GM08714 (cell line): ENCODE measurements at regions not wholly inside any gene's neighbourhood (a gene's known extent, or its start where the extent isn't known, plus 50 kb on each side); places are given as distances from the start of the nearest gene placed in this dataset.

ENCODE experiments used
- H3K4me3 ChIP-seq: fragments of 200-500 bp; sonication (Bioruptor generic); 2 replicates; pipeline ENCODE4 v1.5.1; 2014; ENCODE audit warnings: mild to moderate bottlenecking, low read length, inconsistent platforms
- ZNF274 ChIP-seq: IDR thresholded peaks from 2 replicates; pipeline ENCODE4 v1.6.1; 2012; ENCODE audit warnings: mild to moderate bottlenecking, low read depth, low read length

GRCh38 chrX:43166874-43167273 lies 388.9 kb upstream of the PPP1R2C start:
- TF ChIP-seq ZNF274 = no peak
- no peak overlapping the region for H3K4me3 ChIP-seq

- no peak for TF ChIP-seq ZNF274
- H3K4me3 ChIP-seq = no peak overlapping the region
Observed at GRCh38 chrX:43175434-43175833, 397.5 kb upstream of the PPP1R2C start.

GRCh38 chrX:43176686-43177085 lies 398.7 kb upstream of the PPP1R2C start:
- no peak for TF ChIP-seq ZNF274
- no peak overlapping the region for H3K4me3 ChIP-seq

- no peak overlapping the region for H3K4me3 ChIP-seq
- TF ChIP-seq ZNF274 = no peak
Observed at GRCh38 chrX:43188296-43188695, 410.3 kb upstream of the PPP1R2C start.

- no peak for TF ChIP-seq ZNF274
- H3K4me3 ChIP-seq = no peak overlapping the region
Observed at GRCh38 chrX:43211570-43211969, 433.6 kb upstream of the PPP1R2C start.

GRCh38 chrX:43218198-43218597 lies 437.9 kb upstream of the MAOA start:
- TF ChIP-seq ZNF274 = no peak

GRCh38 chrX:43224496-43224895 lies 431.6 kb upstream of the MAOA start:
- TF ChIP-seq ZNF274 = no peak

More at GRCh38 chrX:43218198-43218597, 437.9 kb upstream of the MAOA start:
- no peak overlapping the region for H3K4me3 ChIP-seq

GRCh38 chrX:43225626-43226328 lies 430.3 kb upstream of the MAOA start:
- TF ChIP-seq ZNF274 = no peak
- no peak overlapping the region for H3K4me3 ChIP-seq

More at GRCh38 chrX:43224496-43224895, 431.6 kb upstream of the MAOA start:
- no peak overlapping the region for H3K4me3 ChIP-seq

GRCh38 chrX:43238461-43238945 lies 417.6 kb upstream of the MAOA start:
- TF ChIP-seq ZNF274 = no peak
- H3K4me3 ChIP-seq = no peak overlapping the region

- H3K4me3 ChIP-seq = no peak overlapping the region
- TF ChIP-seq ZNF274 = no peak
Observed at GRCh38 chrX:43239356-43239755, 416.7 kb upstream of the MAOA start.

- H3K4me3 ChIP-seq = no peak overlapping the region
- no peak for TF ChIP-seq ZNF274
Observed at GRCh38 chrX:43255596-43255995, 400.5 kb upstream of the MAOA start.

GRCh38 chrX:43266487-43266886 lies 389.6 kb upstream of the MAOA start:
- H3K4me3 ChIP-seq = no peak overlapping the region
- TF ChIP-seq ZNF274 = no peak

GRCh38 chrX:43267652-43268051 lies 388.4 kb upstream of the MAOA start:
- TF ChIP-seq ZNF274 = no peak
- no peak overlapping the region for H3K4me3 ChIP-seq

GRCh38 chrX:43269201-43269600 lies 386.9 kb upstream of the MAOA start:
- no peak for TF ChIP-seq ZNF274
- no peak overlapping the region for H3K4me3 ChIP-seq

- TF ChIP-seq ZNF274 = no peak
- no peak overlapping the region for H3K4me3 ChIP-seq
Observed at GRCh38 chrX:43277879-43278278, 378.2 kb upstream of the MAOA start.

- H3K4me3 ChIP-seq = no peak overlapping the region
- TF ChIP-seq ZNF274 = no peak
Observed at GRCh38 chrX:43278440-43278839, 377.7 kb upstream of the MAOA start.
